ENCODE measurements at regions not wholly inside any gene's neighbourhood (a gene's known extent, or its start where the extent isn't known, plus 50 kb on each side); places are given as distances from the start of the nearest gene placed in this dataset.
A peak's percentile ranks its signal among the peaks of the same experiment; 100 is the strongest.

DNA sequence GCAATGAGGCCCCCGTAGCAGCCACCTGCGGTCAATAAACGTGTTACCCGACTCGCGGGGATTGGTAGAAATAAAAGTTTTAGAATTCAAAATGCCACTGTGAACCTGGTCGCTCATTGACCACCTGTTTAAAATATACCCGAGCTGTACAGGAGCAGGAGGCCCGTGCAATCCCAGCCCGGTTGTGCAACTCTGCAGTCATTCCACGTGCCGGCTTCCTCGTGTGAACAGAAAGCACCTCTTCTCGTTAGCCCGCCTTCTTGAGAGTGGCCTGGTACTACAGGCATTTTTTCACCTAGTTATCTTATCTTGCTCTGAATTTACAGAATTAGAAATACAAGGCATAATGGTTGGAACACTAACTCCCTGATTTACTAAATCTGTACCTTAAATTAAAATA, 660.7 kb downstream of the GALR1 start:
- Histone ChIP-seq H3K4me3 (ENCODE audit: low read length) (no peak overlapping the region), H3K9ac (ENCODE audit: low read depth, low read length) (no peak overlapping the region), H3K27ac (ENCODE audit: low read length) (no peak overlapping the region), H3K4me1 (ENCODE audit: insufficient read depth, low read length) (peaks cover 16% of the 10 kb centered on the region; the same call in 1 of the 2 replicates), H3K36me3 (ENCODE audit: insufficient read depth, low read depth, low read length) (no peaks in the 10 kb centered on the region), H3K9me3 (ENCODE audit: insufficient read depth, low read depth, low read length) (no peaks in the 10 kb centered on the region), H3K27me3 (ENCODE audit: insufficient read depth, low read length) (no peaks in the 10 kb centered on the region)

DNA sequence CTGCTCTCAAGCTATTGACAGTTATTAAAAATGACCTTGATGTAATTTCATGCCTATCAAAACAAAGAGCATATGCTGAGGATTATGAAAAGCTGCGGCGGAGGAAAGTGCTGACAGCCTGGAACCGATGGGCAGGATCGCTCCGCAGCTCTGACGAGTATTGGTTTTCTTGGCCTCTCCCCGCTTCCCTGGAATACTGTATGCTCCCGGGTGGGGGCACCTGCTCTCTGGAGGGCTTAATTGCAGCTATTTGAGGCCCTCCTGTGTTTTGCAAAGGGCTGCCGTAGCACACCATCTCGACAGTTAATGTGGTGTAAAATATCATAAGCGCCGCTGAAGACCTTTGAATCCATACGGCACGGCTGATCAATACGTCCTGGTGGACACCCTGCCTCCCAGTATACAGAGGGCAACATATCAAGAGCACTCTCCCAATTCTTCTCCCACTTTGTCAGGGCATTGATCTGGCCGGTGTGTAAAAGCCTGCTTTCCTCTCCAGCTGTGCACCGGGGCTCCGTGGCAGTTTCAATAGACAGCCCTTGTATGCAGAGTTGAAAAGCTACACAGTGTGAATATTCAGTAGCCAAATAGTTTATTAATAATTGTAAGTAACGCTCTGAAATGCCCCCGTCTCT, 662.4 kb downstream of the GALR1 start:
- no peak overlapping the region for H3K9ac ChIP-seq (ENCODE audit: low read depth, low read length)
- no peaks in the 10 kb centered on the region for H3K36me3 ChIP-seq (ENCODE audit: insufficient read depth, low read depth, low read length)
- no peaks in the 10 kb centered on the region for H3K27me3 ChIP-seq (ENCODE audit: insufficient read depth, low read length)
- no peak overlapping the region for H3K27ac ChIP-seq (ENCODE audit: low read length)
- H3K4me3 ChIP-seq (ENCODE audit: low read length) = 0 out of 2 replicates have a peak overlapping the region, but pooled peaks have one; percentile 26
- peaks cover 9% of the 10 kb centered on the region; the same call in 1 of the 2 replicates for H3K4me1 ChIP-seq (ENCODE audit: insufficient read depth, low read length)
- H3K9me3 ChIP-seq (ENCODE audit: insufficient read depth, low read depth, low read length) = no peaks in the 10 kb centered on the region

DNA sequence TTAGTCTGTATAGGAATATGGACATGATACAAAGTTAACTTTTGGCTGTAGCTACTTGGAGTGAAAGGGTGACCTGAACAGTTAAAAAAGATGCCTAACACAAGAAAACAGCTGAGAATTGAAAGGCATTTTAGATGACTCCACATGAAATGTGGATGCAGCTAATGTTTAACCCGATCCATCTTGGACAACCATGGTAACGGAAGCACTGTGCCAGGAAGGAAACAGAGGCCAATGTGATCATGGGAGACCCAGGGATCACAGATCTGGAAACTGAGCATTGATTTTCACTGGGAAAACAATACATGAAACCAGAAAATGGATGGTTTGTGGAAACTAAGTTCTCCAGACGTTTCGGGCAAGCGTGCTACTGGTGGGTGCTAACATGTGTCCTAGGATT, 669.1 kb downstream of the GALR1 start:
- Histone ChIP-seq H3K4me1 (ENCODE audit: insufficient read depth, low read length) (no peaks in the 10 kb centered on the region), H3K9ac (ENCODE audit: low read depth, low read length) (no peak overlapping the region), H3K27ac (ENCODE audit: low read length) (no peak overlapping the region), H3K9me3 (ENCODE audit: insufficient read depth, low read depth, low read length) (no peaks in the 10 kb centered on the region), H3K27me3 (ENCODE audit: insufficient read depth, low read length) (no peaks in the 10 kb centered on the region), H3K4me3 (ENCODE audit: low read length) (no peak overlapping the region), H3K36me3 (ENCODE audit: insufficient read depth, low read depth, low read length) (no peaks in the 10 kb centered on the region)

DNA sequence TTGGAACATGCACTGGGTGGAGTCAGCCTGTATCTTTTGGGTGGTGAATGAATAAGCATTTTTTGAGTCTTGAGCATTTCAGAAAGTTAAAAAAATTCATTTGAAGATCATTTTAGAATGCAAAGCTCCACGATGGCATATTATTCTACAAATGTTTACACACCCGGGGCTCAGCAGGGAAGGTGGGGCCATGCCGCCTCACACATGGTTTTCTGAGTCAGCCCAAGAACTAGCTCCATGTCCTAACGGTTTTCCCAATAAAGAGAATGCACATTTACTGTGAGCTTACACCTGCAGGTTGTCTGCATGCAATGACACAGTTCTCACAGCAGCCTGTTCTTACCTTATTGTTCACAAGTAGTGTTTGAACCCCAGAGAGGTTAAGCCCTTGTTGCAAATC, 670.3 kb downstream of the GALR1 start:
- H3K36me3 ChIP-seq (ENCODE audit: insufficient read depth, low read depth, low read length) = no peaks in the 10 kb centered on the region
- no peaks in the 10 kb centered on the region for H3K4me1 ChIP-seq (ENCODE audit: insufficient read depth, low read length)
- H3K4me3 ChIP-seq (ENCODE audit: low read length) = no peak overlapping the region
- H3K27me3 ChIP-seq (ENCODE audit: insufficient read depth, low read length) = no peaks in the 10 kb centered on the region
- no peak overlapping the region for H3K27ac ChIP-seq (ENCODE audit: low read length)
- H3K9me3 ChIP-seq (ENCODE audit: insufficient read depth, low read depth, low read length) = no peaks in the 10 kb centered on the region
- H3K9ac ChIP-seq (ENCODE audit: low read depth, low read length) = no peak overlapping the region

DNA sequence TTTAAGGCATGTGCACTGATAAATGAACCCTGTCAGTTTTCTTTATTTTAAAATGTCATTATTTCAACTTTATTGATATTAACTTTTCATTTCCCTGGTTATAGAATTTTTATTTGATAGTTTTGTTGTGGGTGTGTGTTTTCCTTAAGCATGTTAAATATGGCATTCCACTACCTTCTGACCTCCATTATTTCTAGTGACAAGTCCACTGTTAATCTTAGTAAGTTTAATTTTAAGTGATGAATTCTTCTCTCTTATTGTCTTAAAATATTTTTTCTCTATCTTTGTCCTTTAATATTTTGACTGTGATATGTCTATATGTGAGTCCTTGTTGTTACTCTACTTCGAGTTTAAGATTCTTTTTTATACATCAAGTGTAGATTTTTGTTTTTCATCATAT, 685.7 kb downstream of the GALR1 start:
- no peaks in the 10 kb centered on the region for H3K4me1 ChIP-seq (ENCODE audit: insufficient read depth, low read length)
- no peak overlapping the region for H3K9ac ChIP-seq (ENCODE audit: low read depth, low read length)
- no peak overlapping the region for H3K27ac ChIP-seq (ENCODE audit: low read length)
- H3K9me3 ChIP-seq (ENCODE audit: insufficient read depth, low read depth, low read length) = peaks cover 13% of the 10 kb centered on the region
- H3K4me3 ChIP-seq (ENCODE audit: low read length) = no peak overlapping the region
- H3K27me3 ChIP-seq (ENCODE audit: insufficient read depth, low read length) = no peaks in the 10 kb centered on the region
- no peaks in the 10 kb centered on the region for H3K36me3 ChIP-seq (ENCODE audit: insufficient read depth, low read depth, low read length)

DNA sequence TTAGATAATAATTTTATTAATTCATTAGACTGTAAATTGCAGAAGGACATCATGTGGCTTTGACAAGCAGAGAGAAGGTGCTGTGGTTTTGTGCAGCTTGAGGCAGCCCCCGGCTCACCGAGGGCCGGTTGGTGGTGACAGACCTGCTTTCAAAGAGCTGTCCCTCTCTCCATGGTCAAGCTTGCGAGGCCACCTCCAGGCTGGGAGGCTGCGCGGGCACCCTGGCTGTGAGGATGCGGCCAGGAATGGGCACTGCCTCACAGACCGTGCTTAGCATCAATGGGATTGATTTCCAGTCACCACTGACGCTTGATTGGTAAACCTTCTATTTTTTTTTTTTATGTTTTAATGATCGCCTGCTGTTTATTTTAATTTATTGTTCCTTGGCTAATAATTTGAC, 690.9 kb downstream of the GALR1 start:
- no peak overlapping the region for H3K9ac ChIP-seq (ENCODE audit: low read depth, low read length)

DNA sequence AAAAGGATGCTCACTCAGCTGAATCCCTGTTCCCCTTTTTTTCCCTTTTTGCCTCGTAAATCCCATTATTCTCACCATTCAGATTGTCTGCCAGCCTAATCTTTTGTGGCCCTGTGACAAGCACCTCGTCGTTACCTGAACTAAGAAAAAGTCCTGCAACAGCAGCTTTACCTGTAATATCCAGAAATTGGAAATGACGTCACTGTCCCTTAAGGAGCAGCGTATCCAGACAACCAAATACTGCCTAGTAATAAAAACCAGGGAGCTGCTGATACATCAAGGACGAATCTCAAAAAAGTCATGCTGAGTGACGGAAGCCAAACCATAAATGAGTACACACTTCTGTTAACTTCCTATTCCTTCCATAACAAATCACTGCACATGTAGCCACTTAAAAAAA, 694.9 kb downstream of the GALR1 start:
- no peaks in the 10 kb centered on the region for H3K36me3 ChIP-seq (ENCODE audit: insufficient read depth, low read depth, low read length)
- no peaks in the 10 kb centered on the region for H3K4me1 ChIP-seq (ENCODE audit: insufficient read depth, low read length)
- H3K9me3 ChIP-seq (ENCODE audit: insufficient read depth, low read depth, low read length) = no peaks in the 10 kb centered on the region
- no peak overlapping the region for H3K27ac ChIP-seq (ENCODE audit: low read length)
- no peak overlapping the region for H3K4me3 ChIP-seq (ENCODE audit: low read length)
- no peak overlapping the region for H3K9ac ChIP-seq (ENCODE audit: low read depth, low read length)
- no peaks in the 10 kb centered on the region for H3K27me3 ChIP-seq (ENCODE audit: insufficient read depth, low read length)

More for the DNA sequence above, 690.9 kb downstream of the GALR1 start:
- Histone ChIP-seq H3K9me3 (ENCODE audit: insufficient read depth, low read depth, low read length) (peaks cover 3% of the 10 kb centered on the region; the same call in 1 of the 2 replicates), H3K27me3 (ENCODE audit: insufficient read depth, low read length) (no peaks in the 10 kb centered on the region), H3K27ac (ENCODE audit: low read length) (no peak overlapping the region), H3K4me1 (ENCODE audit: insufficient read depth, low read length) (no peaks in the 10 kb centered on the region), H3K4me3 (ENCODE audit: low read length) (no peak overlapping the region), H3K36me3 (ENCODE audit: insufficient read depth, low read depth, low read length) (no peaks in the 10 kb centered on the region)

DNA sequence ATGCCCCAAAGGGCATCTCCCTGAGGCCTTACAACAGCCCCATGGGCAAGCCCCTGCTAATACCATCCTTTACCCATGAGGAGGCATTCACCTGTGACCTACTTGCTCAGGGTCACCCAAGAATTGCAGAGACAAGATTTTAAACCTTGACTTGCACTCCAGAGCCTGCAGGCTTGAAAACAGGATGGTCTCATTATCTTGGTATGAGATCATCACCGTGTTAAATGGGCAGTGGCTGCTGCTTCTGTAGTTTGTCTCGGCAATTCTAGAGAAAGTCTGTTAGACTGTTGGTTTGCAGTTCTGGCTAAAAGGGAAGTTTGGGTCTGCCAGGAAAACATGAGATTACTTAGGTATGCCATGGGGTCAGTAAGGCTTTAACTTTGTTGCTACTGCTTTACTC, 698.9 kb downstream of the GALR1 start:
- Histone ChIP-seq H3K9me3 (ENCODE audit: insufficient read depth, low read depth, low read length) (no peaks in the 10 kb centered on the region), H3K9ac (ENCODE audit: low read depth, low read length) (no peak overlapping the region), H3K4me3 (ENCODE audit: low read length) (no peak overlapping the region), H3K27ac (ENCODE audit: low read length) (no peak overlapping the region), H3K4me1 (ENCODE audit: insufficient read depth, low read length) (no peaks in the 10 kb centered on the region), H3K36me3 (ENCODE audit: insufficient read depth, low read depth, low read length) (no peaks in the 10 kb centered on the region), H3K27me3 (ENCODE audit: insufficient read depth, low read length) (no peaks in the 10 kb centered on the region)

DNA sequence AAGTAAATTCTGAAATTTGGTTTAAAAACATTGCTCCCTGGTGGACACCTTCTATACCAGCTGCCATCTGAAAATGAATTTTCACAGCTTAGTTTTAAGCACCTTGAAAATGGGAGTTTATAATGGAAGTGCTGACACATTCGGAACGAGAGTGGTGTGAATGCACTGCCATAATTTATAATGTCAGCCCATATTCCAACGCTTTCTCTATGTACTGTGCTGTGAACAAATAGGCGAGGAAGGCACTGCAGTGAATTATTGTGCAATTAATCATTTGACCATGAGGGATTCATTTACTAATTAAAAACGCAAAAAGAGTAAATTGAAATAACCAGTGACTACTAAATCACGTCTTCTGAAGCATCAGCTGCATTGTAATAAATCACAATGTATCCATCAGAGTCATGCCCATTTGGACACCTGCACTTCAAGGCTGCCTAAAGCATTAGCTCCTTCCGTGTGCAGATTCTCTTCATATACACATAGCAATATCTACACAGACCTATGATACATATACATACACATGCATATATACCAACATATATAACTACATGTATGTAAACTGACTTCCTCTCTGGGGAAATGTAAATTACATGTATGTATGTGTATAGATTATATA, 699.8 kb downstream of the GALR1 start:
- no peak overlapping the region for H3K4me3 ChIP-seq (ENCODE audit: low read length)

DNA sequence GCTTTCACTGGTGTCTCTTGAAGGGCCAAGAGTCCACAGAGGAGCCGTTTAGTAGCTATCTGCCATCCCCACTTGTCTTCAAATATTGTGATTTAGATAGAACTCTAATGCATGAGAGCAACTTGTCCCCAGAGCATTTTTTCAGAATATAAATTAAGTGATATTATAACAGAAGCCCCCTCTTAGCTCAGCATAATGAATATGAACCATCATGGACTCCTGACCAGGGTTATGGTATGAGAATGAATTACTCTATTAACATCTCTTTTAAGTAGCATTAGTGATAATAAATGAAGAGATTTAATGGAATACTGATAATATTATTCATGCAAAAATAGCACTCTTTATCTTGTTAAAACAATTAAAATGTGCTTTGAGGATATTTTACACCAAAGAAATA, 709.6 kb downstream of the GALR1 start:
- Histone ChIP-seq H3K9ac (ENCODE audit: low read depth, low read length) (no peak overlapping the region), H3K4me3 (ENCODE audit: low read length) (no peak overlapping the region), H3K9me3 (ENCODE audit: insufficient read depth, low read depth, low read length) (no peaks in the 10 kb centered on the region), H3K27me3 (ENCODE audit: insufficient read depth, low read length) (no peaks in the 10 kb centered on the region), H3K27ac (ENCODE audit: low read length) (no peak overlapping the region), H3K36me3 (ENCODE audit: insufficient read depth, low read depth, low read length) (no peaks in the 10 kb centered on the region), H3K4me1 (ENCODE audit: insufficient read depth, low read length) (no peaks in the 10 kb centered on the region)

More for the DNA sequence above, 699.8 kb downstream of the GALR1 start:
- H3K9me3 ChIP-seq (ENCODE audit: insufficient read depth, low read depth, low read length) = no peaks in the 10 kb centered on the region
- no peaks in the 10 kb centered on the region for H3K4me1 ChIP-seq (ENCODE audit: insufficient read depth, low read length)
- no peaks in the 10 kb centered on the region for H3K36me3 ChIP-seq (ENCODE audit: insufficient read depth, low read depth, low read length)
- no peaks in the 10 kb centered on the region for H3K27me3 ChIP-seq (ENCODE audit: insufficient read depth, low read length)
- H3K9ac ChIP-seq (ENCODE audit: low read depth, low read length) = no peak overlapping the region
- no peak overlapping the region for H3K27ac ChIP-seq (ENCODE audit: low read length)

DNA sequence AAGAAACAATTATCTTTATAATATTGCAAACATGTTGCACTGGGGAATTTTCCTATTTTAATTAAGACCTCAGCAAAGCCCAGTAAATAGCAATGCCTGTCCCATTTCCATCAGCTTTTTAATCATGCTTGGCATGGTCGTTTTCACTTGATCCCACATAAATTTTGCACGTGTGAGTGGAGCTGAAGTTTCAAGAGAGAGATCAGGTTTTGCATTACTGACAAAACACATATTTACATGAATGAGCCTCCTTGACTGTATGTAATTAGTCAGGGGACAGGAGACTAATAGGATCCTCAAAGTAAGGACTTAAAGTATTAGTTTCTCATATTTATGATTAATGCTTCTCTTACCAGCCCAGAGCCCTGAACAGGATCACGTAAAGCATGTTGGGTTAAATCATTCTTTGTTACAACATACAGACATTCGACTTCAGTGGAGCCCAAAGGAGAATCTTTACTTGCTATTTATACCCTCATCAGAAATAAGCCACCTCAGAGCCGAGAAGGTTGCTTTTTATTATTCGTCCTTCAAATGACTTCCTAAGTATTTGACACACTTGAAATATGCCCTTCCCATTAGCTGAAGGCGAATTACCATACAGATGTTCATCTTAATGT, 711.3 kb downstream of the GALR1 start:
- H3K4me1 ChIP-seq (ENCODE audit: insufficient read depth, low read length) = no peaks in the 10 kb centered on the region
- H3K4me3 ChIP-seq (ENCODE audit: low read length) = no peak overlapping the region
- no peak overlapping the region for H3K27ac ChIP-seq (ENCODE audit: low read length)
- H3K36me3 ChIP-seq (ENCODE audit: insufficient read depth, low read depth, low read length) = no peaks in the 10 kb centered on the region
- H3K9ac ChIP-seq (ENCODE audit: low read depth, low read length) = no peak overlapping the region
- H3K9me3 ChIP-seq (ENCODE audit: insufficient read depth, low read depth, low read length) = no peaks in the 10 kb centered on the region
- no peaks in the 10 kb centered on the region for H3K27me3 ChIP-seq (ENCODE audit: insufficient read depth, low read length)

DNA sequence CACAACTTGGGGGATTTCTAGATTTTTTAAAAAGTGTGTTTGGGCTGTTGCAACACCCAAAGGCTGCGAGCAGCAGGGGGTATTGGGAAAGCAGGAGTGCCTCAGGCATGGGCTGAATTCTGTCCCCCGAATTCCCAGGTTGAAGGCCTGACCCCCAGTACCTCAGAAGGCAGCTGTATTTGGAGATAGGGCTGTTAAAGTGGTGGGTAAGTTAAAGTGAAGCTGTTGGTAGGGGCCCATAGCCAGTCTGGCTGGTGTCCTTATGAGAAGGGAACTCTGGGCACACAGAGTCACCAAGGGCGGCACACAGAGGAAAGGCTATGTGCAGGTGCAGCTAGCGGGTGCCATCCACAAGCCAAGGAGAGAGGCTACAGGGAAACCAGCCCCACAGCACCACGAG, 717.4 kb downstream of the GALR1 start:
- Histone ChIP-seq H3K4me1 (ENCODE audit: insufficient read depth, low read length) (no peaks in the 10 kb centered on the region; the same call in 1 of the 2 replicates), H3K9ac (ENCODE audit: low read depth, low read length) (no peak overlapping the region), H3K27me3 (ENCODE audit: insufficient read depth, low read length) (no peaks in the 10 kb centered on the region), H3K36me3 (ENCODE audit: insufficient read depth, low read depth, low read length) (no peaks in the 10 kb centered on the region), H3K27ac (ENCODE audit: low read length) (no peak overlapping the region), H3K9me3 (ENCODE audit: insufficient read depth, low read depth, low read length) (no peaks in the 10 kb centered on the region), H3K4me3 (ENCODE audit: low read length) (no peak overlapping the region)
